GM12878 (cell line): ENCODE measurements at regions not wholly inside any gene's neighbourhood (a gene's known extent, or its start where the extent isn't known, plus 50 kb on each side); places are given as distances from the start of the nearest gene placed in this dataset.

ENCODE experiments used
- ATAC-seq: fragments of 200-7000 bp; cut with Tn5 transposase; 3 replicates; pipeline ENCODE4 v1.9.1; 2020; ENCODE audit warnings: mild to moderate bottlenecking, moderate library complexity
- BruUV-seq: library from RNA; stranded (reverse); fragments of 400-500 nt; replicated peaks from 2 replicates; lab custom pipeline; 2021; lab: Mats Ljungman, UMichigan
- CTCF ChIA-PET: fragments of 300-600 bp; sonication (Branson Sonifier 250); formaldehyde crosslinking; extraction: SDS; loops from one replicate; lab custom pipeline; 2021; ENCODE audit warnings: inconsistent platforms; lab: Yijun Ruan, JAX
- POLR2A ChIA-PET: fragments of 350-600 bp; formaldehyde crosslinking; extraction: SDS; loops from one replicate; lab custom pipeline; 2021; ENCODE audit warnings: inconsistent platforms; lab: Charles Lee
- RAD21 ChIA-PET: fragments of 300-600 bp; sonication (Branson Sonifier 250); formaldehyde crosslinking; loops from one replicate; lab custom pipeline; 2023; ENCODE audit warnings: antibody characterized with exemption; ENCODE audit not compliant: unreplicated experiment; lab: Charles Lee
- SMC1A ChIA-PET: fragments of 300-600 bp; sonication (Branson Sonifier 250); formaldehyde crosslinking; loops from one replicate; lab custom pipeline; 2023; ENCODE audit not compliant: unreplicated experiment, uncharacterized antibody; lab: Charles Lee
- DNase-seq: peaks from one replicate; pipeline ENCODE4 v3.0.0-alpha.2; 2011; ENCODE audit warnings: low read depth, low spot score
- FAIRE-seq: peaks from 3 replicates; lab custom pipeline; 2011; peaks lifted over from hg19 to GRCh38; lab: Jason Lieb, UNC
- H2AFZ ChIP-seq: 2 replicates; pipeline ENCODE4 v1.6.0; 2011; ENCODE audit warnings: low read depth, low read length, control low read depth; ENCODE audit not compliant: control insufficient read depth
- H3K27ac ChIP-seq: 2 replicates; pipeline ENCODE4 v1.5.1; 2011; ENCODE audit warnings: control low read depth; ENCODE audit not compliant: control insufficient read depth, insufficient read depth
- H3K27me3 ChIP-seq, 2 experiments: replicated peaks in 1 of 2; 2 replicates each; pipeline versions ENCODE4 v1.6.0 to v1.6.1; 2011; ENCODE audit warnings: low read length in 1 of 2; ENCODE audit not compliant: control insufficient read depth in 2 of 2, insufficient read depth in 2 of 2
- H3K36me3 ChIP-seq, 2 experiments: 2 replicates each; pipeline ENCODE4 v1.5.1; 2011; ENCODE audit warnings: low read length in 1 of 2; ENCODE audit not compliant: control insufficient read depth in 2 of 2, insufficient read depth in 2 of 2
- H3K4me1 ChIP-seq: 2 replicates; pipeline ENCODE4 v1.6.1; 2011; ENCODE audit warnings: mild to moderate bottlenecking, low read length, moderate library complexity, mixed read lengths; ENCODE audit not compliant: control insufficient read depth, insufficient read depth
- H3K4me2 ChIP-seq: 2 replicates; pipeline ENCODE4 v1.6.0; 2011; ENCODE audit warnings: control low read depth; ENCODE audit not compliant: control insufficient read depth, insufficient read depth
- H3K4me3 ChIP-seq: fragments of 200-600 bp; sonication (generic); 2 replicates; pipeline ENCODE4 v1.5.1; 2016
- H3K79me2 ChIP-seq: 2 replicates; pipeline ENCODE4 v1.6.0; 2011; ENCODE audit warnings: low read length; ENCODE audit not compliant: control insufficient read depth, insufficient read depth
- H3K9ac ChIP-seq: 2 replicates; pipeline ENCODE4 v1.8.0; 2011; ENCODE audit warnings: low read length, control low read depth, mixed read lengths; ENCODE audit not compliant: control insufficient read depth, insufficient read depth
- H3K9me3 ChIP-seq: replicated peaks from 3 replicates; pipeline ENCODE4 v1.5.1; 2011; ENCODE audit warnings: mild to moderate bottlenecking, low read length; ENCODE audit not compliant: control insufficient read depth, insufficient read depth
- H4K20me1 ChIP-seq: 2 replicates; pipeline ENCODE4 v1.6.0; 2011; ENCODE audit not compliant: control insufficient read depth, insufficient read depth
- CHD1 ChIP-seq: IDR thresholded peaks from 2 replicates; pipeline ENCODE4 v1.6.1; 2012; ENCODE audit warnings: low read depth, low read length, improper control_type of control experiment
- ESRRA ChIP-seq: IDR thresholded peaks from 2 replicates; pipeline ENCODE4 v1.6.1; 2012; ENCODE audit warnings: mild to moderate bottlenecking, low read length, improper control_type of control experiment
- HCFC1 ChIP-seq: fragments of 150-350 bp; IDR thresholded peaks from 2 replicates; pipeline ENCODE4 v1.6.1; 2014; ENCODE audit warnings: low read length
- IRF3 ChIP-seq: fragments of 450-650 bp; IDR thresholded peaks from 2 replicates; pipeline ENCODE4 v1.6.1; 2014; ENCODE audit warnings: mild to moderate bottlenecking
- JUND ChIP-seq: IDR thresholded peaks from 2 replicates; pipeline ENCODE4 v1.6.1; 2012; ENCODE audit warnings: low read depth, mild to moderate bottlenecking, low read length, improper control_type of control experiment, moderate library complexity
- KDM1A ChIP-seq: fragments of 200-600 bp; sonication (generic); IDR thresholded peaks from 2 replicates; pipeline ENCODE4 v1.6.1; 2016; ENCODE audit warnings: borderline replicate concordance
- MAX ChIP-seq: IDR thresholded peaks from 2 replicates; pipeline ENCODE4 v1.6.1; 2012; ENCODE audit warnings: low read depth, low read length, improper control_type of control experiment
- MYB ChIP-seq: fragments of 150-350 bp; IDR thresholded peaks from 2 replicates; pipeline ENCODE4 v1.6.1; 2014; ENCODE audit warnings: mild to moderate bottlenecking, low read depth, low read length, borderline replicate concordance
- NFYA ChIP-seq: IDR thresholded peaks from 2 replicates; pipeline ENCODE4 v1.6.1; 2011; ENCODE audit warnings: low read depth, mild to moderate bottlenecking, low read length, improper control_type of control experiment, borderline replicate concordance
- PAX5 ChIP-seq: IDR thresholded peaks from 2 replicates; pipeline ENCODE4 v1.6.1; 2011; ENCODE audit warnings: low read depth, low read length, borderline replicate concordance
- RBBP5 ChIP-seq: fragments of 200-600 bp; sonication (generic); conservative IDR thresholded peaks from 2 replicates; pipeline ENCODE4 v1.6.1; 2016
- SIN3A ChIP-seq: IDR thresholded peaks from 2 replicates; pipeline ENCODE4 v1.6.1; 2012; ENCODE audit warnings: low read depth, low read length, improper control_type of control experiment
- SMAD5 ChIP-seq: IDR thresholded peaks from 2 replicates; pipeline ENCODE4 v1.6.1; 2016; ENCODE audit warnings: antibody characterized with exemption, low read depth
- SMC3 ChIP-seq: IDR thresholded peaks from 2 replicates; pipeline ENCODE4 v1.6.1; 2011; ENCODE audit warnings: low read length, improper control_type of control experiment, borderline replicate concordance
- STAT1 ChIP-seq: fragments of 450-650 bp; conservative IDR thresholded peaks from 2 replicates; pipeline ENCODE4 v1.6.1; 2014; ENCODE audit warnings: antibody characterized with exemption, mild to moderate bottlenecking
- TARDBP ChIP-seq: IDR thresholded peaks from 2 replicates; pipeline ENCODE4 v1.6.1; 2016; ENCODE audit warnings: borderline replicate concordance
- YBX1 ChIP-seq: fragments of 450-650 bp; IDR thresholded peaks from 2 replicates; pipeline ENCODE4 v1.6.1; 2016; ENCODE audit warnings: antibody characterized with exemption
- ZBTB40 ChIP-seq: fragments of 450-650 bp; IDR thresholded peaks from 2 replicates; pipeline ENCODE4 v1.6.1; 2016; ENCODE audit warnings: mild to moderate bottlenecking, moderate library complexity, borderline replicate concordance
- ZNF24 ChIP-seq: fragments of 450-650 bp; IDR thresholded peaks from 2 replicates; pipeline ENCODE4 v1.6.1; 2017; ENCODE audit warnings: antibody characterized with exemption, mild to moderate bottlenecking
- ZNF274 ChIP-seq: IDR thresholded peaks from one replicate; pipeline ENCODE4 v1.8.0; 2011; ENCODE audit not compliant: insufficient read length, insufficient read depth
- WGBS: methylation state at CpG from one replicate; pipeline ENCODE4 v1.1.6; 2016; ENCODE audit warnings: low lambda C conversion rate; ENCODE audit not compliant: insufficient replicate concordance, insufficient coverage; ENCODE audit errors: missing lambda C conversion rate; 5-methylcytosine and 5-hydroxymethylcytosine counted together
- in situ Hi-C: fragments of 300-500 bp; cut with MboI; formaldehyde crosslinking; loops from 9 replicates; pipeline ENCODE4 v1.14.3; 2018; ENCODE audit warnings: mixed read lengths
- intact Hi-C: fragments of 100-400 bp; cut with micrococcal nuclease; formaldehyde crosslinking; loops from one replicate; pipeline ENCODE4 v1.14.2; 2022; ENCODE audit not compliant: unreplicated experiment

DNA sequence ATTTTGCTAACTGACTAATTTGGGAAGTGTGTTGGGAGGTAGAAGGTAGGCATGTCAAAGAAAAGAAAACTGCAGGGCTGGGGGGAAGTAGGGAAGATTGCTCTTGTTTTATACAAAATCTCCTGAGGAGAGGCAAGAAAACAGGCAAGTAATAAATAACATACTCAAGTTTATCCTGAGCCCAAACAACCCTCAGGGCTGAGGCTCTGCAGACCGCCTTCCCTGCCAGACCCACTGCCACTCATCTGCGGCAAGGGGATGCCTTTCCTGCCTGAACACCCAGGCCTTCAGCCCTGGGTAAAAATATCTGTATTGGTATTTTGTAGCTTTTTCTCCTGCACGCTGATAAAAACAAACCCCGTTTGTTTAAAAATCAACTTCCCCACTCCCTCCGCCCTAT, 399.8 kb upstream of the NFE2L3 start:
- no peaks in the 10 kb centered on the region for H4K20me1 ChIP-seq
- H3K9ac ChIP-seq, result no peak overlapping the region
- no peak for DNase-seq
- ATAC-seq, result no peak
- 40% methylated on average over 5 of the region's 5 CpGs for WGBS
- no TSS peak for BruUV-seq
- H3K9me3 ChIP-seq, result no peaks in the 10 kb centered on the region
- in situ Hi-C loops, result no loop called here
- no peak overlapping the region for H3K4me2 ChIP-seq
- TF ChIP-seq HCFC1, result no peak
- TF ChIP-seq YBX1, result no peak
- no peak for TF ChIP-seq ZNF24
- TF ChIP-seq PAX5, result no peak
- no peak for TF ChIP-seq ZBTB40
- TF ChIP-seq MYB, result no peak
- no peak for TF ChIP-seq MAX
- no peak for TF ChIP-seq TARDBP
- no peak for TF ChIP-seq STAT1
- no peak for TF ChIP-seq SIN3A
- no peak for TF ChIP-seq IRF3
- TF ChIP-seq RBBP5, result no peak
- TF ChIP-seq KDM1A, result no peak
- no peak for TF ChIP-seq NFYA
- TF ChIP-seq CHD1, result no peak
- TF ChIP-seq SMC3, result no peak
- TF ChIP-seq ESRRA, result no peak
- TF ChIP-seq ZNF274, result no peak
- no peak for TF ChIP-seq JUND
- TF ChIP-seq SMAD5, result no peak
- H3K27ac ChIP-seq, result no peak overlapping the region
- no peaks in the 10 kb centered on the region for H3K36me3 ChIP-seq
- no peaks in the 10 kb centered on the region for H3K79me2 ChIP-seq
- H3K4me1 ChIP-seq, result no peaks in the 10 kb centered on the region
- no peak overlapping the region for H3K4me3 ChIP-seq
- no peak overlapping the region for H2AFZ ChIP-seq
- intact Hi-C loops, result no loop called here
- peaks cover 2 to 5% of the 10 kb centered on the region in 2 experiments; a peak in 3 of 4 replicates for H3K27me3 ChIP-seq
- CTCF ChIA-PET, result no interaction called here
- POLR2A ChIA-PET, result no interaction called here
- SMC1A ChIA-PET, result no interaction called here
- FAIRE-seq, result no peak
- RAD21 ChIA-PET, result no interaction called here
